KMS-11 (cell line): ENCODE measurements at regions not wholly inside any gene's neighbourhood (a gene's known extent, or its start where the extent isn't known, plus 50 kb on each side); places are given as distances from the start of the nearest gene placed in this dataset.

Source experiments
- H2AFZ ChIP-seq: fragments of 200-600 bp; sonication (generic); 2 replicates; pipeline ENCODE4 v1.6.1; 2016; ENCODE audit warnings: antibody characterized with exemption, mixed run types, low read depth
- H3K27ac ChIP-seq: fragments of 200-600 bp; sonication (generic); 2 replicates; pipeline ENCODE4 v1.6.1; 2016; ENCODE audit warnings: mild to moderate bottlenecking, mixed run types
- H3K27me3 ChIP-seq: fragments of 200-600 bp; sonication (generic); 2 replicates; pipeline ENCODE4 v1.6.1; 2017; ENCODE audit warnings: mild to moderate bottlenecking, low read depth, mixed run types, moderate library complexity; ENCODE audit not compliant: insufficient read depth
- H3K36me3 ChIP-seq: fragments of 200-600 bp; sonication (generic); 2 replicates; pipeline ENCODE4 v1.6.1; 2017; ENCODE audit warnings: mild to moderate bottlenecking, mixed run types; ENCODE audit not compliant: insufficient read depth
- H3K4me1 ChIP-seq: fragments of 200-600 bp; sonication (generic); 2 replicates; pipeline ENCODE4 v1.6.1; 2016; ENCODE audit warnings: mild to moderate bottlenecking, low read depth, mixed run types; ENCODE audit not compliant: poor library complexity, severe bottlenecking
- H3K4me2 ChIP-seq: fragments of 200-600 bp; sonication (generic); 2 replicates; pipeline ENCODE4 v1.7.0; 2016; ENCODE audit warnings: mild to moderate bottlenecking, mixed run types
- H3K4me3 ChIP-seq: fragments of 200-600 bp; sonication (generic); IDR thresholded peaks from 2 replicates; pipeline ENCODE4 v1.6.1; 2017; ENCODE audit warnings: low read depth, low read length, mixed read lengths; ENCODE audit not compliant: insufficient read depth
- H3K79me2 ChIP-seq: fragments of 200-600 bp; sonication (generic); 2 replicates; pipeline ENCODE4 v1.6.1; 2016; ENCODE audit warnings: low read depth, mixed run types; ENCODE audit not compliant: insufficient read depth
- H3K9ac ChIP-seq: fragments of 200-600 bp; sonication (generic); 2 replicates; pipeline ENCODE4 v1.6.1; 2016; ENCODE audit warnings: mild to moderate bottlenecking, mixed run types
- H4K20me1 ChIP-seq: fragments of 200-600 bp; sonication (generic); 2 replicates; pipeline ENCODE4 v1.6.1; 2016; ENCODE audit warnings: mild to moderate bottlenecking, mixed run types; ENCODE audit not compliant: insufficient read depth
- CTCF ChIP-seq: fragments of 200-600 bp; sonication (generic); conservative IDR thresholded peaks from 2 replicates; pipeline ENCODE4 v1.6.1; 2017; ENCODE audit warnings: low read depth, mild to moderate bottlenecking, antibody characterized with exemption, low read length, moderate library complexity, mixed read lengths

- TF ChIP-seq CTCF = no peak
- Histone ChIP-seq H3K4me3 (no peak overlapping the region), H3K9ac (no peak overlapping the region), H3K4me2 (no peak overlapping the region), H4K20me1 (no peaks in the 10 kb centered on the region), H3K36me3 (no peaks in the 10 kb centered on the region), H3K27ac (no peak overlapping the region), H3K27me3 (no peaks in the 10 kb centered on the region), H3K4me1 (no peaks in the 10 kb centered on the region), H3K79me2 (no peaks in the 10 kb centered on the region), H2AFZ (no peak overlapping the region)
Measured at GRCh38 chr7:32152576-32152975, 82.4 kb upstream of the PDE1C start.

- H3K4me1 ChIP-seq = no peaks in the 10 kb centered on the region
- H3K27me3 ChIP-seq = no peaks in the 10 kb centered on the region
Measured at GRCh38 chr7:32150589-32150988, 80.4 kb upstream of the PDE1C start.

GRCh38 chr7:32150039-32150438 is 79.8 kb upstream of the PDE1C start:
- no peaks in the 10 kb centered on the region for H3K4me1 ChIP-seq
- H3K4me2 ChIP-seq = no peak overlapping the region
- H4K20me1 ChIP-seq = no peaks in the 10 kb centered on the region
- H3K9ac ChIP-seq = no peak overlapping the region
- H3K27ac ChIP-seq = no peak overlapping the region
- no peaks in the 10 kb centered on the region for H3K79me2 ChIP-seq
- H3K36me3 ChIP-seq = no peaks in the 10 kb centered on the region
- TF ChIP-seq CTCF = no peak
- no peak overlapping the region for H2AFZ ChIP-seq
- H3K4me3 ChIP-seq = no peak overlapping the region
- no peaks in the 10 kb centered on the region for H3K27me3 ChIP-seq

More at GRCh38 chr7:32150589-32150988, 80.4 kb upstream of the PDE1C start:
- Histone ChIP-seq H3K27ac (no peak overlapping the region), H3K79me2 (no peaks in the 10 kb centered on the region), H3K36me3 (no peaks in the 10 kb centered on the region), H4K20me1 (no peaks in the 10 kb centered on the region), H3K9ac (no peak overlapping the region), H3K4me3 (no peak overlapping the region), H2AFZ (no peak overlapping the region), H3K4me2 (no peak overlapping the region)
- no peak for TF ChIP-seq CTCF

- no peak for TF ChIP-seq CTCF
- no peak overlapping the region for H2AFZ ChIP-seq
- no peaks in the 10 kb centered on the region for H4K20me1 ChIP-seq
- H3K79me2 ChIP-seq = no peaks in the 10 kb centered on the region
- no peaks in the 10 kb centered on the region for H3K27me3 ChIP-seq
- H3K4me2 ChIP-seq = no peak overlapping the region
- no peak overlapping the region for H3K4me3 ChIP-seq
- no peak overlapping the region for H3K9ac ChIP-seq
- H3K4me1 ChIP-seq = no peaks in the 10 kb centered on the region
- H3K27ac ChIP-seq = no peak overlapping the region
- H3K36me3 ChIP-seq = no peaks in the 10 kb centered on the region
Measured at GRCh38 chr7:32147546-32148268, 77.5 kb upstream of the PDE1C start.
